GM19238 (cell line): ENCODE measurements at regions not wholly inside any gene's neighbourhood (a gene's known extent, or its start where the extent isn't known, plus 50 kb on each side); places are given as distances from the start of the nearest gene placed in this dataset.
"Not testable (repeated sequence)": the region's sequence is repeated elsewhere in the genome, so short reads cannot be mapped to it uniquely, and the experiment has no call there.

Source experiments
- DNase-seq: peaks from one replicate; pipeline ENCODE4 v3.0.0; 2011; ENCODE audit warnings: low spot score; ENCODE audit not compliant: insufficient read length

DNA sequence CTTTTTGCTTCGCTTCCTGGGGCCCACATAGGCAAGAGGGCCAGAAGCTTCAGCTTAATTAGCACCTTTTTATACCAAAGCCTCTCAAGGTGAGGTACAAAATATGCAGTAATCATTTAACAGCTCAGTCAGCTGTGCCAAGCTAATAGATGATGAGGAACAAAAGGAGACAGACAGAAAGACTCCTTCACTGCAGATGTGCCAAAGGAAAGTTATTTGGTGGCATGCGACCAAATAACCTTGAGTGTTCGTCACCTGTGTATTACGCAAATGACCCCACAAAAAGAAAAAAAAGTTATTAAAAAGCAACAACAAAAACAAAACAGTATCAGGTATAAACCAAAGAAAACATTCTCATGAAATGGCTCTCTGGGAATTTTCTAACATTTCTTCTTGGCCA lies 325.8 kb upstream of the IGF1R start:
- no peak for DNase-seq

DNA sequence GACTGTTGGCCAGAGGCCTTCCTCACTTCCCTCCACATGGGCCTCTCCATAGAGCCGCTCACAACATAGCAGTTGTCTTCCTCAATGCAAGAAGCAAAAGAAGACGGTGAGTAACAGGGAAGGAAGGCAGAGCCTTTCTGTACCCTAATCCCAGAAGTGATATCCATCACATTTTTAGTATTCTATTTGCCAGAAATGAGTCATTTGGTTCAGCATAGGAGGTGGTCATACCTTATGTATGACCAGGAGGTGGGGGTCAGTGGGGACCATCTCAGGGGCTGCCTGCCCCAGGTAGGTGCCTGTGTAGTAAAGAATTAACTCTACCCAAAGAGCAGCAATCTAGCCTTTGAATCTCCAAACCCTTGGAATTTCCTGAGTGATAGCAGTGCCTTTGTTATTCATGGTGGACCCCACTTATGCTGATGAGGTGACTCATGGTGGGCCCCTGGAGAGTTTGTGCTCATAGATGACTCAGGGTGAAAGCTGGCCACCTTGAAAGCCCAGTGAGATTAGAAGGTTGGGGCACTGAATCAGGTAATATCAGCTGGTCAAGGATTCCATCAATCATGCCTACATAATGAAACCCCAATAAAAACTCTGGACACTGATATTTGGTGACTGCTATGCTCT lies 323.9 kb upstream of the IGF1R start:
- no peak for DNase-seq

DNA sequence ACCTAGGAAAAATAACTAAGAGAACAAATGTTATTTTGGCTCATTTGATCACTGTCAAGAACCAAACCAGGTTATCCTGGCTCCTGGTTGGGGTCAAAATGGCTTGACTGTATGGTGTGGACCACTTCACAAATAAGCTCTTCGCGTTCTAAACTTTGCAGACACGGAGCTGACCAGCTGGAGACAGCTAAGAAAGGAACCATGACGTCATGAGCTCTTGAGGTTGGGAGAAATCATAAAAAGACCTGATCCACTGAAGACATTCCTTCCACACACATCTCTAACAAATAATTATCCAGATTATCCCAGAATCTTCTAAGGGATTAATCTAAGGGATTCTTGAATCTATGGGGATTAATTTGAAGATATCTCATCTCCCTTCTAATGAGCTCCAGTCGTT lies 321.5 kb upstream of the IGF1R start:
- no peak for DNase-seq

DNA sequence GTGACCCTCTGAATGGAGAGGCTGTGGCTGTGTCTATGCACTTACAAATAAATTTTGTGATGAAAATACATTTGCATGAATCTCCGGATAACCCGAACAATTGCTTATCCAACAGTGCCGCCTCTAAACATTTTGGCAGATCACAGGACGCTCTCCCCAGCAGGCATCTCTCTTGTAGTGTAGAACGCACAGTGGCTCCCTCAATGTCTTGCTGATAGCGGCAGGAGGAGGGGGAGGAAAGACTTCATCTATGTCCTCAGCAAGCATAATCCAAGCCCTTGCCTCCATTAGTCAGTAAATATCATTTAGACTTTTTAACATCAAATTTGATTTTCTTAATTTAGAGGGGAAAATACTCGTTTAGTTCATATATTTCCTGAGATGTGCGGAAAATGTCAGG lies 318.1 kb upstream of the IGF1R start:
- DNase-seq: no peak

DNA sequence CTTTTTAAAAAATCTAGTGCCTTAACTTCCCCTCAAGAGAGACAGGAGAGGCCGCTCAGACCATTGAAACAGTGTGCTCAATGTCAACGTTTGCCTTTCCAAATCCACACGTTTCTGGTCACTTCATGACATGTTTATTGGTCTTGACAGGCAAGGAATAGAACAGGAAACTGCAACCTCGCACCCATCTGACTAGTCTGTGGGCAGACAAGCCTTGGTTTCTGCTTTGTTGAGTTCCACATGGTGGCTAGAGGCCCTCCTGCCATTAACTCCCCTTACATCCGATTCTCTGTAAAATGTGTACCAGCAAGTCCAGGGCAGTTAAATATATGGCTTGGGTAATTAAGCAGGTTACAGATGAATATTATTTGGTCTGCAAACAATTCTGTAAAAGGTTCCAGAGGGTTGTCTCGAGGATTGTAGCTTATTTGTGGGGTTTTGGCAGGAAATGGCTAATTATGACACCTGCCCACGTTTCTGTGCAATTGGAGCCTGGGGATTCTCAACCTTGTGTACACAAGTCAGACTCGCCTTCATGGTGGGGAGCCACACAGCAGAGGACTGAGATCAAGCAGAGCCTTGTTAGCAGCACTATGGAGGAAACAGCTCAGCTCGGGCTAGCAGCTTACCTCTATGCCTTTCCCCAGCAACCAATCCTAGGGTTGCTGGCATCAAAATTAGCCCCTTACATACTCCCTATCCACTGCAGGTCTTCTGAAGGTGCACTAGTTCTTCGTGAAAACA lies 317.5 kb upstream of the IGF1R start:
- no peak for DNase-seq

DNA sequence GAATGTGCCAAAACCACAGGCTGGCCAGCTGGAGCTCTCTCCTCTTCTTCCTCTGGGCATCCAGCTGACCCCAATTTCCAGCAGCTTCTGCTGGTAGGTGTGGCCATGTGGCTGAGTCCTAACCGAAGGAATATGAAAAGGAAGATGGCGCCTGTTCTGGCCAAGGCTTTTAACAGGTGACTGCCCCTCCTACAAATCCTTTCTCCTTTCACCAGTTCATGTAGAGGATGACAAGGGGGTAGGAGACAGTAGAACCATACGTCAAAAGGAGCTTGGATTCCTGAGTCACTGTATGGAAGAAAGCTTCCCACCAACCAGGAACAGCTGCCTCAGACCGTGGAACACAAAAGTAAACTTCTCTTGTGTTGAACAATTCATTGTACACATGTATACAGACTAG lies 316.7 kb upstream of the IGF1R start:
- DNase-seq: no peak

DNA sequence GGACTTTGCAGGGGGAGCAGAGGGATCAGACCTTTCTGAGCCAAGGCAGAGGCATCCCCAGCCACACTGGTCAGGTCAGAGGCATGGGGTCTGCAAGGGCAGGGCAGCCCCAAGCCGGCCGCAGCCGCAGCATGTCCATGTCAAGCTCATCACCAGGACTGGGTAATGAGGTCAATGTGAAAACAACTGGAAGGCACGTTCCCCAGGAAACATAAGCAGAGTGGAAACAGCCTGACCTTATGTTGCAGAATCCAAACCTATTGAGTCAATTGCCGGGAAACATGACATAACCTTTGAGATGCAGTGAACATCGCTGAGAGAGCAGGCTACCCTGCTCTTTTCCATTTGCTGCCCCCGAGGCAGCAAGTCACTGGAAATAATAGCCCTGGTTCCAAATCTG lies 315.1 kb upstream of the IGF1R start:
- DNase-seq: no peak

DNA sequence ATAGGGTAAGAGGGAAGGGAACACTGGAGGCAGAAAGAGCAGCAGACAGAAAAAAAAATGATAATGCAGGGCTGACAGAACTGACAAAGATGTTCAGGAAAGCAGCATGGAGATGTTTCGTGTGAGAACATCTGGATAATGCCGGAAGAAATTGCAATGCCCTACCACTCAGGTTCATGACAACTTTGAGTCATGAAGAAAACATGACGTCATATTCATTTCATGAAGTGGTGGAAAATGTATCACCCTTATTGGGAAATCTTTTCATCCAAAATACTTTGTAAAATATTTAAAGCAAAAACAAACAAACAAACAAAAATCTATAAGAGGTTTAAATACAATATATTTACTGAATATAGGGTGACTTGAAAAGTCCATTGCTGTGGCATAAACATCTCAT lies 305.4 kb upstream of the IGF1R start:
- no peak for DNase-seq

DNA sequence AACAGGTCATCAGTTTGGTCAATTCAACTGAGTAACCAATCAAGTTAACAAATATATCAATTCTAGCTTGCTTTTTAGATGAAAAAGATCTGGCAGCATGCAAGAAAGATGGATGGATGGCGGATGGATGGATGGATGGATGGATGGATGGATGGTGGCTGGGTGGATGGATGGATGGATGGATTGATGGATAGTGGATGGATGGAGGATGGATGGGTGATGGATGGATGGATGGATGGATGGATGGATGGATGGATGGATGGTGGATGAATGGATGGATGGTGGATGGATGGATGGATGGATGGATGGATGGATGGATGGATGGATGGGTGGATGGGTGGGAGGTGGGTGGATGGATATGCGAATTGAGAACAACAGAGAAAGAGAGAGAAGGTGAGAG lies 303.7 kb upstream of the IGF1R start:
- DNase-seq: no peak

DNA sequence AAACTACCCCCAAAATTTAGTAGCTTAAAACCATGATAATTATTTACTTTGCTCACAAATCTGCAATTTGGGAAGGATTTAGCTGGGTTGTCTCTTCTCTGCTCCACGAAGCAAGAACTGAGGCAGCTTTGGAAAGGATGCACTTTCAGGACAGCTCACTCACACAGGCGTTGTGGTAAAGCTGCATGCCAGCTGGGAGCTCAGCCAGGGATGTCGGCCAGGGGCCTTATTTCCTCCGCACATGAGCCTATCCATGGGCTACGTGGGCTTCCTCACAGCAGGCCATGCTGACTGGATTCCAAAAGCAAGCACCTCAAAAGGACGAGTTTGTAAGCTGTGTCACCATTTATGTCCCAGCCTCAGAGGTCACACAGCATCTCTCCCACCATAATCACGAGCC lies 301.3 kb upstream of the IGF1R start:
- DNase-seq: no peak

DNA sequence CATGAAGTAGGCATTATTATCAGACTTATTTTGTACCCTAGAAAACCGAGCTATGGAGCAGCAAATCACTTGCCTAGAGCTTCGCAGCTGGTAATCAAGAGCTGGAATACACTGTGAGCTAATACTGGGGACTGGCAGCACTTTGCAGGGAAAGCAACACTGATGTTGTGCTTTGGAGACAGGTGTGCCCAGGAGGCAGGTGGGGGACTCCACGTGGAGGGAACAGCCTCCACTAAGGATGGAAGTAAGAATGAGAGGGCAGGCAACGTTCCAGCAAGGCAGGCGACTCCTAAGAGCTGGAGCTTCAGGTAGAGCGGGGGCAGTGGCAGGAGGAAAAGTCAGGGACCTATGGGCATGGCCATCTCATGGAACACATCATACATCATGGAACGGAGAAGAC lies 300.5 kb upstream of the IGF1R start:
- no peak for DNase-seq

DNA sequence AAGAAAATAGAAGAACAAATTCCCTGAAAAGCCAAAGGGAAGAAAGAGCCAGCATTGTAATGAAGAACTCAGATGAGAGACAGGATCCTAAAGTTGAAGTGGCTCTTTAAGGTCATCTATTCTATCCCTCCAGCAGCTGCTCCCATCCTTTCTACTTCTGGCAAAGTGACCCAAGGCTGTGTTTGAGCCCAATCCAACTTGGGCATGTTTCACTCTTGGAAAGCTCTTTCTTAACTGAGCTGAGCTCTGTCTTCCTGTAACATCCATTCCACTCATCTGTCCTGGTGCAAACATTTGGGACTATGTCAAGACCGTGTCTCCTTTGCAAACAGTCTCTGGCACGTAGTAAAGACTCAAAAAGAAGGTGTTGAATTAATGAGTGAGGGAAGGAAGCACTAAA lies 298.1 kb upstream of the IGF1R start:
- DNase-seq: no peak

DNA sequence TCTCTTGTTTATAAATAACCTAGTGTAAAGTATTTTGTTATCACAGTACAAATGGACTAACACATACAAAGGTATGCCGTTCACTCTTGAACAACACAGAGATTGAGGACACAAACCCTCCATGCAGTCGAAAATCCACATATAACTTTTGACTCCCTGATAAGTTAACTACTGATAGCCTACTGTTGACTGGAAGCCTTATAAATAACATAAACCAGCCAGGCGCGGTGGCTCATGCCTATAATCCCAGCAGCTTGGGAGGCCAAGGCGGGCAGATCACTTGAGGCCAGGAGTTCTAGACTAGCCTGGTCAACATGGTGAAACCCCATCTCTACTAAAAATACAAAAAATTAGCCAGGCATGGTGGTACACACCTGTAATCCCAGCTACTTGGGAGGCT lies 290.1 kb upstream of the IGF1R start:
- not testable (repeated sequence) for DNase-seq

DNA sequence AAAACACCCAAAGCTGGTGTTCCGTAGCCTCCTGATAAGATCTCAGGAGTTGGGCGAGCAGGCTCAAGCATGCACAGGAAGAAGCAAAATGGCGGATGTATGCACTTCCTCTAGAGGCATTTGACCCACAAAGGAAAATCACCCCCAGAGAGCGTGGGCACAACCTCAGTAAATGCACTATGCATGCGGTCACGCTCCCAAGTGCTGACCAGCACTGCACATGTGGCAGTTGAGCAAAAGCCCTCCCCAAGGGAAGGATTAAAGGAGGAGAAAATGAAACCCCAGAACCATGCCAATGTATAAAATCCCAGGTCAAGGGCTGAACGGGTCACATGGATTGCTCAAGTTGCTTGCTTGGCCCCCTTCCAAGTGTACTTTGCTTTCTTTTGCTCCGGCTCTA lies 289.4 kb upstream of the IGF1R start:
- no peak for DNase-seq

DNA sequence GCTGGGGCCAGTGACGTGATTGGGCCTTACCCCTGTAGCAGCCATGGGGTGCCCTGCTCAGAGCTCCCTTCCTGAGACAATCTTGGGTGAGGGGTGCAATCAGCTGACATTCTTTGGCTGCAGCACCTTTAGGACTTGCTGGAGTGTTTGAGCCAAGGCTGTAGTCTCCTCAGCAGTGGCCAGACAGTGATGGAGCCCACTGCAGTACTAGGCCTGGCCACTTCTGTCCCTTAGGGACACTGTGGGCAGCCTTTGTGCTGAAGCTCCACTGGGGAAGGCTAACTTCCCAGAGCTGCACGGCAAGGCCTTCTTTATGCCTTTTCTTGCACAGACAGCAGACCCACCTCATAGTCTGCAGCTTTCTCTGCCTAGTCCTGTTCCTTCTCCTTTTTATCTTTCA lies 284.9 kb upstream of the IGF1R start:
- no peak for DNase-seq

DNA sequence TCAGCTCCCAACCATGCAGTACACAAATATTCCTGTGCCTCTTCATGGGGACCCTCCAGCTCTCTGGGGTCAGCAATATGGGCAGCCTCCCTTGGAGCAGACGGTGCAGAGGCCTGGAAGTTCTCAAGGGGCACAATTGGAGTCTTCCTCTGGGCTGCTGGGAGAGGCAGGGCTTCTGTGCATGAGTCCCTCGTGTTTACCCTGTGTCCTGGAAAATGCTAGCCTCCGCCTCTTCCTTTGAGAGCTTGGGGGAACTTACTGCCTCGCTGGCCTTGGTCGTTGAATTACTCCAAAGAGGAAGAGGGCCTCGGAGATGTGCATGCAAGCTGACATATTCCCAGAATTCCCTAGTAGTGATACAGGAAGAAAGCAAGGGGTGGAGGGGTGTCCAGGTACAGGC lies 284.4 kb upstream of the IGF1R start:
- DNase-seq: no peak

DNA sequence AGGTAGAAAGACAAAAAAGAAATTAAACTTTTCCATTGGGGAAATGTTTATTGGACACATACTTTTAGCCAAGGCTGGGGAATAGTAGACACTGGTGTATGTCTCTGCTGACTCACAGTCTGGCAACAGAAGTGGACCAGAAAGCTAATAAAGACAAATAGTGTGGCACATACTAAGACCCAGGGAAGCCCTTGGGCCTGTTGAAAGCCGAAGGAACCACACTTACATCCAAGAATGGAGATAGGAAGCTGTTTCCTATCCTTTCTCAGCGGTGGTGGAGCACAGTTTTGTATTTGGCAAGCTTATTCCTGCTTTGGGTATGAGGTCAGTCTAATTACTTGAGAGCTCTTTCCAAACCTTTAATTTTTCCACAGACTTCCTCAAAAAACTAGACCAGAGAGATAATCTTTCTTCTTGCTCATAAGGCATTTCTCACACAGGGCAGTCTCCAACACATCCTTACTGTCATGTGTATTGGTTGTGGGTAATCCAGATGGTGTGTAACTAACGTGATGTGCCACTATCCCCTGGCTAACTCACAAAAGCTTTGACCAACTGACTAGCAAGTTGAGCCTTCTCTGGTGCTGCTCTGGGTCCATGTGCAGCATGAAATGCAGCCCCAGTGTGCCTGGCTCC lies 279.1 kb upstream of the IGF1R start:
- DNase-seq: no peak

DNA sequence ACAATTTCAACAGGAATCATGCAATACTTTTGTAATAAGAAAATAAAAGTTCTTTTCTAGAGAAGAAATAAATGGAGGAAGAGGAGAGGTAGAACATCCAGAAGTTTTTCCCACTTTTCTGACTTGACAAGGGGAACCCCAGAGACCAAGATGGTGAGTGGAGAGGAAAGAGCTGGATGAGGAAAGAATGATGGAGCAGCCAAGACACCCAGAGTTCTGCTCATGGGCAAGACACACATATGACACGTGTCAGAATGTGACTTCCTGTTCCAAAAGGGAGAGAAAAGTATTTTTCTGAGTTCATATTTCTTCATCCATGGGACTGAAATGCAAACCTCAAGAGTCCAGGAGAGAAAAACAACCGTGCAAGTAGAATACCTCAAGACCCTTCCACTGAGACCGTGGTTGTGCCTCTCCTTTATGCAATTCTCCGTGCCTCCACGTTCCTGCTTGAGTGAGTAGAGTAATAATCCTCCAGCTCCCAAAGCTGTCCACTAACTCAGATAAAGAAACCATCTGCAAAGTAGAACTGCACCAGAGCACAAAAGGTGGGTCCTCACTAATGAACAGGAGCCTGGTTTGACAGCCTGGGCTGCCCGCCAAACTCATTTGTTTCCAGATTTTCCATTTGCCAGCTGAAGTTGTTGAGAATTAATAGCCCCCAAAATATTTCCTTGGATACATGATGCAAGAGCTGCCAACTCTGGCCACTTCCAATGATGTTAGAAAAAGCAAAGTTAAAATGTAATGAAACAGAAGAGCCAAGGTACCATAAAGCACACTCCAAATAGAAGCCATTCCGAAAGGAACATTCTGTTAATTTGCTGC lies 272.6 kb upstream of the IGF1R start:
- no peak for DNase-seq

DNA sequence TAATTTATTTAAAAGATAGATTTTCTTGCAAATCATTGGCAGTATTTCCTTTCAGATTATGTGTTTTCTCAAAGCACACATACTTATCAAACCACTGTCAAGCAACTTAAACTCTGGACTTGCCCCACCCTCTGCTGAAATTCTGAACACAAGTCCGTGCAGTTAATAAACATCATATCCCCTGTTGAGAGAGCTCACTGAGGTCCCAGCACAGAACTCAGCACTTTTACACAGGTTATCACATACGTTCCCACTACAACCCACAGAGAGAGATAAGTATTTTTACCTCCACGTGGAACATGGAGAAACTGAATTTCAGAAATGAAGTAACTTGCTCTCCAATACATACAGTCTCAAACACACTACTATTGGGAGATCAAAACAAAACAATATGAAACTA lies 267.6 kb upstream of the IGF1R start:
- no peak for DNase-seq

DNA sequence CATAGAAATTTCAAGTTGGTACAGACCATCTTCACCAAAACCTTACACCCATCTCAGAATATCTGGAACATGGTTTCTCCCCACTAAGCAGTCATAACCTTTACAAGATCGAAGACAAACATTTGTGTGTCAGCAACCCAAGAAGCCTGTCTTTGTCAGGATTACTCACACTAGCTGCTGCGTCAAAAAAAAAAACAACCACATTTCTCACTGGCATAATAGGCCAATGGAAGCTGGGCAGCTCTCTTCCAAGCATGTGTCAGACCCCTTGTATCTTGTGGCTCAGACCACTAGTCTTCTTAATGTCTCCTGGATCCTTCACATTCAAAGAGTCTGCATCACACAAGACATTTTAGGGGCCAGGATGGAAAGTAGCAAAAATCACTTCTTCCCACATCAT lies 266.9 kb upstream of the IGF1R start:
- no peak for DNase-seq

DNA sequence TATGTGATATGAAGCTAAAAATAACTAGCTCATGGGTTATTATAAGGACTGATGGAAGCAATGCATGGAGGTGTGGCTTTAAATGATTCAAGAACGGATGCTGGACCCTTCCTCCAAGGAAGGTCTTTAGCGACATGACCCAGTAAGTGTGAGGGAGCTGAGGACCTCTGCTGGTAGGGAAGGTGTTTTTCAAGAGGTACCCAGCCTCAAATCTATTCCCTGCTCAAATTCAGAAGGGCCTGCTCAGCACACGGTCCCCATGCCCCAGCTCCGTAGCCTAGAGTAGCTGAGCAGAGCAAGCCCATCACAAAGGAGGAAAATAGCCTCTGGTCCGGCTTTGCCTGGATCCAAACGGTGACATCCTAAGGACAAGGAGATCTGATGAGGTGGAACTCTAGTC lies 266.2 kb upstream of the IGF1R start:
- no peak for DNase-seq

DNA sequence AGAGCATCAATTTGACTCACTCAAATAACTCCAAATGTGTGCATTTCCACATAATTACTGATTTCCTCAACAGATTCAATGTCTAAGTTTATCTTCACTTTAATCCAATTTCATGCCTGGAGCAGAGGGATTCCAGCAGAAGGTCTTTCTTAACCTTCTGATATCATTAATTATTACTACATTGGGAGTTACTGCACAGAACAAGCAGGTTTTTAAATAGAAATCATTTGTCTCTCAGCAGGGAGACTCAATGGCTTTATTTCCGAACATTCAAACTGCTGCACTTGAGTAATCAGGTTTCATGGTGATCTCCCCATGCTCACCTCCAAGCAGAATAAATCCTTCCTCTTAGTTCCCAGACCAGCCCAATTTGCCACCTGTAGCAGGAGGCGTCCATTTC lies 264.8 kb upstream of the IGF1R start:
- no peak for DNase-seq
